ENCODE measurements at regions not wholly inside any gene's neighbourhood (a gene's known extent, or its start where the extent isn't known, plus 50 kb on each side); places are given as distances from the start of the nearest gene placed in this dataset.

- FAIRE-seq (no peak), DNase-seq (ENCODE audit: low read depth, low spot score) (no peak)
- no peak for TF ChIP-seq EZH2 (IDR thresholded peaks at IDR 0.05; ENCODE audit: low read length)
- TF ChIP-seq, protein P1, sequence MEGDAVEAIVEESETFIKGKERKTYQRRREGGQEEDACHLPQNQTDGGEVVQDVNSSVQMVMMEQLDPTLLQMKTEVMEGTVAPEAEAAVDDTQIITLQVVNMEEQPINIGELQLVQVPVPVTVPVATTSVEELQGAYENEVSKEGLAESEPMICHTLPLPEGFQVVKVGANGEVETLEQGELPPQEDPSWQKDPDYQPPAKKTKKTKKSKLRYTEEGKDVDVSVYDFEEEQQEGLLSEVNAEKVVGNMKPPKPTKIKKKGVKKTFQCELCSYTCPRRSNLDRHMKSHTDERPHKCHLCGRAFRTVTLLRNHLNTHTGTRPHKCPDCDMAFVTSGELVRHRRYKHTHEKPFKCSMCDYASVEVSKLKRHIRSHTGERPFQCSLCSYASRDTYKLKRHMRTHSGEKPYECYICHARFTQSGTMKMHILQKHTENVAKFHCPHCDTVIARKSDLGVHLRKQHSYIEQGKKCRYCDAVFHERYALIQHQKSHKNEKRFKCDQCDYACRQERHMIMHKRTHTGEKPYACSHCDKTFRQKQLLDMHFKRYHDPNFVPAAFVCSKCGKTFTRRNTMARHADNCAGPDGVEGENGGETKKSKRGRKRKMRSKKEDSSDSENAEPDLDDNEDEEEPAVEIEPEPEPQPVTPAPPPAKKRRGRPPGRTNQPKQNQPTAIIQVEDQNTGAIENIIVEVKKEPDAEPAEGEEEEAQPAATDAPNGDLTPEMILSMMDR (optimal IDR thresholded peaks at IDR 0.05 in 1 of 3, IDR thresholded peaks at IDR 0.05 in 1 of 3, conservative IDR thresholded peaks at IDR 0.05 in 1 of 3; ENCODE audit: extremely low read depth in 1 of 3, insufficient read depth in 2 of 3, low read length in 3 of 3), result no peak
- Histone ChIP-seq H3K9ac (ENCODE audit: control insufficient read depth, extremely low read depth, insufficient read depth, low read length) (no peak overlapping the region), H3K9me1 (ENCODE audit: control insufficient read depth, extremely low read depth, insufficient read depth, low read length) (no peaks in the 10 kb centered on the region), H3K4me3 (ENCODE audit: control insufficient read depth in 2 of 3, extremely low read depth in 1 of 3, insufficient read depth in 2 of 3, low read depth in 1 of 3, low read length in 3 of 3) (no peak overlapping the region), H2AFZ (ENCODE audit: control insufficient read depth, low read length) (no peak overlapping the region), H3K27ac (ENCODE audit: control insufficient read depth, insufficient read depth, low read length) (no peak overlapping the region), H3K79me2 (ENCODE audit: control insufficient read depth, insufficient read depth, low read length) (no peaks in the 10 kb centered on the region), H3K36me3 (ENCODE audit: control insufficient read depth in 2 of 2, extremely low read depth in 1 of 2, insufficient read depth in 2 of 2, low read length in 2 of 2) (no peaks in the 10 kb centered on the region), H3K9me3 (ENCODE audit: control insufficient read depth, low read depth, low read length) (no peaks in the 10 kb centered on the region), H3K27me3 (ENCODE audit: control insufficient read depth, extremely low read depth, insufficient read depth, low read length) (no peaks in the 10 kb centered on the region), H3K4me2 (ENCODE audit: control insufficient read depth, extremely low read depth, insufficient read depth, low read depth, low read length) (no peak overlapping the region), H4K20me1 (ENCODE audit: control insufficient read depth, extremely low read depth, insufficient read depth, low read length) (no peaks in the 10 kb centered on the region), H3K4me1 (ENCODE audit: control insufficient read depth, extremely low read depth, insufficient read depth, low read length) (no peaks in the 10 kb centered on the region)
- dilution Hi-C loops (cut with MboI; ENCODE audit: extremely low pct_ligation_motif_present, low sequenced_read_pairs), result no loop called here
These were observed 56.9 kb downstream of the KRTAP19-8 start for GRCh38 chr21:30981403-30981802.

GRCh38 chr21:30979054-30979453, 59.2 kb downstream of the KRTAP19-8 start:
- H3K4me1 ChIP-seq (ENCODE audit: control insufficient read depth, extremely low read depth, insufficient read depth, low read length), result no peaks in the 10 kb centered on the region
- H3K4me2 ChIP-seq (ENCODE audit: control insufficient read depth, extremely low read depth, insufficient read depth, low read depth, low read length), result no peak overlapping the region
- H3K9ac ChIP-seq (ENCODE audit: control insufficient read depth, extremely low read depth, insufficient read depth, low read length), result no peak overlapping the region
- dilution Hi-C loops (cut with MboI; ENCODE audit: extremely low pct_ligation_motif_present, low sequenced_read_pairs), result no loop called here
- no peaks in the 10 kb centered on the region for H3K9me3 ChIP-seq (ENCODE audit: control insufficient read depth, low read depth, low read length)
- no peaks in the 10 kb centered on the region for H3K9me1 ChIP-seq (ENCODE audit: control insufficient read depth, extremely low read depth, insufficient read depth, low read length)
- no peaks in the 10 kb centered on the region for H3K36me3 ChIP-seq (ENCODE audit: control insufficient read depth in 2 of 2, extremely low read depth in 1 of 2, insufficient read depth in 2 of 2, low read length in 2 of 2)
- TF ChIP-seq, protein P1 (optimal IDR thresholded peaks at IDR 0.05 in 1 of 3, IDR thresholded peaks at IDR 0.05 in 1 of 3, conservative IDR thresholded peaks at IDR 0.05 in 1 of 3; ENCODE audit: extremely low read depth in 1 of 3, insufficient read depth in 2 of 3, low read length in 3 of 3), result no peak
- TF ChIP-seq EZH2 (IDR thresholded peaks at IDR 0.05; ENCODE audit: low read length), result no peak
- H3K27ac ChIP-seq (ENCODE audit: control insufficient read depth, insufficient read depth, low read length), result no peak overlapping the region
- FAIRE-seq, result no peak
- no peak for DNase-seq (ENCODE audit: low read depth, low spot score)
- H3K4me3 ChIP-seq (ENCODE audit: control insufficient read depth in 2 of 3, extremely low read depth in 1 of 3, insufficient read depth in 2 of 3, low read depth in 1 of 3, low read length in 3 of 3), result no peak overlapping the region
- H4K20me1 ChIP-seq (ENCODE audit: control insufficient read depth, extremely low read depth, insufficient read depth, low read length), result no peaks in the 10 kb centered on the region
- H2AFZ ChIP-seq (ENCODE audit: control insufficient read depth, low read length), result no peak overlapping the region
- H3K27me3 ChIP-seq (ENCODE audit: control insufficient read depth, extremely low read depth, insufficient read depth, low read length), result no peaks in the 10 kb centered on the region
- H3K79me2 ChIP-seq (ENCODE audit: control insufficient read depth, insufficient read depth, low read length), result no peaks in the 10 kb centered on the region
